NT2/D1 (cell line): ENCODE measurements at regions not wholly inside any gene's neighbourhood (a gene's known extent, or its start where the extent isn't known, plus 50 kb on each side); places are given as distances from the start of the nearest gene placed in this dataset.

ENCODE experiments used
- DNase-seq: peaks from one replicate; pipeline ENCODE4 v3.0.0-alpha.2; 2011; ENCODE audit warnings: low read depth, low spot score
- H3K27me3 ChIP-seq: 2 replicates; pipeline ENCODE4 v1.6.0; 2011; ENCODE audit warnings: mild to moderate bottlenecking; ENCODE audit not compliant: insufficient read length, insufficient read depth
- H3K36me3 ChIP-seq: 2 replicates; pipeline ENCODE4 v1.6.1; 2011; ENCODE audit warnings: mild to moderate bottlenecking, low read length, mixed read lengths; ENCODE audit not compliant: insufficient read depth, insufficient read length
- H3K4me1 ChIP-seq: 2 replicates; pipeline ENCODE4 v1.5.1; 2011; ENCODE audit not compliant: insufficient read depth, insufficient read length
- H3K4me3 ChIP-seq: 2 replicates; pipeline ENCODE4 v1.5.1; 2011; ENCODE audit warnings: low read depth; ENCODE audit not compliant: insufficient read length
- H3K9ac ChIP-seq: 2 replicates; pipeline ENCODE4 v1.6.0; 2011; ENCODE audit warnings: low read depth; ENCODE audit not compliant: insufficient read length
- H3K9me3 ChIP-seq: 2 replicates; pipeline ENCODE4 v1.5.1; 2011; ENCODE audit warnings: mild to moderate bottlenecking, low read length; ENCODE audit not compliant: insufficient read depth
- SUZ12 ChIP-seq: IDR thresholded peaks from 2 replicates; pipeline ENCODE4 v1.6.1; 2011; ENCODE audit not compliant: insufficient read length, insufficient read depth; ENCODE audit errors: extremely low read depth
- YY1 ChIP-seq: IDR thresholded peaks from 2 replicates; pipeline ENCODE4 v1.6.1; 2011; ENCODE audit not compliant: insufficient read length, insufficient read depth
- ZNF274 ChIP-seq: IDR thresholded peaks from 2 replicates; pipeline ENCODE4 v1.6.1; 2011; ENCODE audit warnings: mild to moderate bottlenecking, low read depth, low read length

DNA sequence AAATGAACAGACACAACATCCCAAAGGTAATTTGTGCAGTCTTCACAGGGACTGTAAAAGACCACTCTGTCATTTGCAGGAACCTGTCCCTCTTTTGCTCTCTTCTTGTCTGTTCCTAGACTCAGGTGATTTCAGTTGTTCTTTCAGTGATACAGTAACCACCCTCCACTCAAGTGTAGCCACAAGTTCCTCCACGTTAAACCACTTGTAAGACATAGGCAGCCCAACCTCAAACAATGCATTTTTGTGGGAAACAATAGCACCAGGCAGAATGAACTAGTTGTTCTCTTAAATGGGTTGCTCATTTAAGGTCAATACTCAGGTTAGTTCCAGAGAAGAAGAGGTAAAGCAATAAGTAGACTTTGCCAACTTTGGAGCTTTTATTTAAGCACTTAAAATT, 359.4 kb downstream of the MZT1 start:
- DNase-seq, result no peak

DNA sequence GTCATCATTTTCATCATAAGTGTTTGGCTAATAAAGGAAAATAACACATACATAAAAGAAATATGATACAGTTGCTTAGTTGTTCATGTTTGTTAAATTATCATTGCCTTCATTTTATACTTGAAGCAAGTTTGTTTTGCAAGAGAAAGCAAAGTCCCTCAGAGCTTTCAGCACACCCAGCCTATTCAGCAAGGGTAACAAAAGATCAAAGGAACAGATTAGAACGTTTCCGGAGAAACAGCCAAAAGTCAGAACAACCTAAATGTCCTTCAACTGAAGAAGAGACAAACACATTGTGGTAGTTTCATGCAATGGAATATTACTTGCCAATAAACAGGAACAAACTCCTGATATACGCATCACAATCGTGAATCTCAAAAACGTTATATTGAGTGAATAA, 380.7 kb downstream of the MZT1 start:
- H3K9me3 ChIP-seq, result no peaks in the 10 kb centered on the region
- H3K27me3 ChIP-seq, result no peaks in the 10 kb centered on the region
- DNase-seq, result no peak
- no peaks in the 10 kb centered on the region for H3K4me1 ChIP-seq
- H3K4me3 ChIP-seq, result no peak overlapping the region
- no peak overlapping the region for H3K9ac ChIP-seq
- H3K36me3 ChIP-seq, result no peaks in the 10 kb centered on the region
- TF ChIP-seq SUZ12, result no peak
- no peak for TF ChIP-seq ZNF274
- TF ChIP-seq YY1, result no peak

More for the DNA sequence above, 359.4 kb downstream of the MZT1 start:
- no peaks in the 10 kb centered on the region for H3K36me3 ChIP-seq
- H3K4me1 ChIP-seq, result no peaks in the 10 kb centered on the region
- H3K4me3 ChIP-seq, result no peak overlapping the region
- no peaks in the 10 kb centered on the region for H3K9me3 ChIP-seq
- H3K9ac ChIP-seq, result no peak overlapping the region
- no peaks in the 10 kb centered on the region for H3K27me3 ChIP-seq
- no peak for TF ChIP-seq YY1
- no peak for TF ChIP-seq ZNF274
- no peak for TF ChIP-seq SUZ12

DNA sequence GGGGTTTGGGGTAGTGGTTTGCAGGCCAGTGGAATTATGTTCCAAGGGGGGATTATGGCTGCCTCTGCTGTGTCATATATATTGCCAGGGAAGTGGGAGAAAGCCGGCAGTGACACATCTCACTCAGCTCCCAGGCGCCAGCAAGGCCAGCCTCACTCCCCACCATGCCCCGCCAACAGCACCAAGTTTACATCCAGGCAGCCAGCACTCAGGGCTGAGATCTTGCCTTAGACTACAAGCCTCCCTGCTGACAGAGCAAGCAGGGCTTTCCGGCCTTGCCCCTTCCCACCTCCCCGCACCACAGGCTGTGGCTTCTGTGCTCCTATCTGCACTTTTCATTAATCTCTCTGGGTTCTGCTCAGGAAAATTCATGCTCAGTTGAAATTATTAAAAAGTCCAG, 385.1 kb downstream of the MZT1 start:
- H3K4me3 ChIP-seq, result no peak overlapping the region
- H3K9ac ChIP-seq, result no peak overlapping the region
- H3K4me1 ChIP-seq, result no peaks in the 10 kb centered on the region
- DNase-seq, result no peak
- no peaks in the 10 kb centered on the region for H3K9me3 ChIP-seq
- H3K36me3 ChIP-seq, result no peaks in the 10 kb centered on the region
- H3K27me3 ChIP-seq, result no peaks in the 10 kb centered on the region
- no peak for TF ChIP-seq SUZ12
- no peak for TF ChIP-seq YY1
- no peak for TF ChIP-seq ZNF274

DNA sequence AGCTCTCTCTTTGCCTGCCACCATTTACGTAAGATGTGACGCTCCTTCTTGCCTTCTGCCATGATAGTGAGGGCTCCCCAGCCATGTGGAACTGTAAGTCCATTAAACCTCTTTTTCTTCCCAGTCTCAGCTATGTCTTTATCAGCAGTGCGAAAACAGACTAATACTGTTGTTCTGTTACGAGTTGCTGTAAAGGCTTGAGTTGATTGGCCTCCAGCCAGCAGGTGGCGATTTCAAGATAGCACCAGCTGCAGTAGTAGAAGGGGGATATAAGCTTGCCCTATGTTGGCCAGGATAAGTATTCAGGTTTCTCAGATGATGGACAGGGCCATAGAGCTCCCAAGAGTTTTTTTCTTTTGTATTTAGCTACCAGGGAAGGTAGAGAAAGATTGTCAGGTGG, 385.5 kb downstream of the MZT1 start:
- Histone ChIP-seq H3K27me3 (no peaks in the 10 kb centered on the region), H3K36me3 (no peaks in the 10 kb centered on the region), H3K9me3 (no peaks in the 10 kb centered on the region), H3K9ac (no peak overlapping the region), H3K4me1 (no peaks in the 10 kb centered on the region), H3K4me3 (no peak overlapping the region)
- no peak for TF ChIP-seq SUZ12
- TF ChIP-seq YY1, result no peak
- no peak for TF ChIP-seq ZNF274
- no peak for DNase-seq

DNA sequence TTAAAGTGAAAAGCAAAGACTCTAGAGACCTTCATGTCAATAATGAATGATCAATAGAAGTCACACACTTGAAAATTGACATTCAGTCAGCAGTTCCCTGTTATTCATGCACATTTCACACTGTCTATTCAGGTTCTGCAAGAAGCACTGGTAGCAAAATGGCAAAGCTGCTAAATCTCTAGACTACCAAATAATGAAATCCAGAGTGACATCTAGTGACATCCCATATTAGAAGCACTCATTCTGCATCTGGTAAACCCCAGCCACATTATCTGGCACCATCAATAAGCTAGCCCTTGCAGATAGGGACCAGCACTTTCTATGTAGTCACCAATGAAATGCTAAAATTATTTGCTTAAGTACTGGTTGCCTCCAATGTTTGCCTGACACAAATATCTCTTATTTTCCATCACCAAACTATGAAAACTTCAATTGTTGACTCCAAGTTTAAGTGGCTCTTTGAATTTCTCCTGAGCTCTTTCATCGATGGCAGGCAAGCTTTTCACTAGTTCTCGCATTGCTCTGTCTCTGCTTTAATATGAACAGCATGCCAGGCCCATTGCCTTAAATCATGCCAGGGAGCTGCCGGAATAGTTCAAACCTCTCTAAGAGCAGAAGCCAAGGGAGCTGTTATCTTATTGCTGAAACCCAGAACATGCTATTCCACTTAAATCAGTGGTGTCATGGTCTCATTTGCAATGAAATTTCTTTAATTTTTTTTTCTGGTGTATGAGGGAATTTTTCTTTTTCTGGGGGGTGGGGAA, 409.9 kb downstream of the MZT1 start:
- no peaks in the 10 kb centered on the region for H3K4me1 ChIP-seq
- H3K36me3 ChIP-seq, result no peaks in the 10 kb centered on the region
- TF ChIP-seq SUZ12 (no peak), YY1 (no peak), ZNF274 (no peak)

DNA sequence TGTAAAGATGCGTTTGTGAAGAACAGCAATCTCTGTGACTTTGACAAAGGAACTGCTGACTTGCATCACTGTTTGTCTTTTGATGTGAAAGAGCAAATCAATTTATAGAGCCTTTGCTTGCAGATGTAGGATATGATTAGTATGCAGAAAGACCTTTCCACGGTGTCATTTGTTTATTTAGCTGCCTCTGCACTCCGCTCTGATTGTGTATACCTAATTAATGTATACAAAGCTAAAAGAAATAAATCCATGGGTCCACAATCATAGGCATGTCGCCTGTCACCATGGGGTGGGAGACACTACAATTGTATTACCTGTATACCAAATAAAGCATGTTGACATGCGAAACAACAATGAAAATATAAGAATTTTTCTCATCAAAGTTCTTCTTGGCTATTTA, 410.7 kb downstream of the MZT1 start:
- Histone ChIP-seq H3K4me1 (no peaks in the 10 kb centered on the region), H3K4me3 (no peak overlapping the region), H3K9ac (no peak overlapping the region), H3K9me3 (no peaks in the 10 kb centered on the region), H3K27me3 (no peaks in the 10 kb centered on the region), H3K36me3 (no peaks in the 10 kb centered on the region)
- TF ChIP-seq ZNF274, result no peak
- no peak for TF ChIP-seq YY1
- no peak for TF ChIP-seq SUZ12
- no peak for DNase-seq

More for the DNA sequence above, 409.9 kb downstream of the MZT1 start:
- H3K4me3 ChIP-seq, result no peak overlapping the region
- H3K9ac ChIP-seq, result no peak overlapping the region
- no peaks in the 10 kb centered on the region for H3K9me3 ChIP-seq
- DNase-seq, result no peak
- H3K27me3 ChIP-seq, result no peaks in the 10 kb centered on the region

DNA sequence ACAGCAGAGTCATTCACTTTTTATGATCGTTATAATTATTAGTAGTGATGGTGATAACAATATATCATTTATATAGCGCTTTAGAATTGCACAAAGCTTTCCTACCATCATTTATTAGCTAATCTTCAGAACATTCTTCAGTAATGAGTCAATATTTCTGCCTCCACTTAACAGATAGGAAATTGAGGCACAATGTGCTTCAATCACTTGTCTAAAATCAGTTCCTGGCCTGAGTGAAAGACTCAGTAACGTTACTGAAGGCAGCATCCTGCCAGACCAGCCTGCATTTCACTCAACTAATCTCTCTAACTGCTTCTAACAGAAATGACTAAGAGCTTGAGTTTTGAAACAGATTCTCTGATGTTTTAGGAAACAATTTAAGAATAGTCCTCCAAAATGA, 412.1 kb downstream of the MZT1 start:
- H3K9me3 ChIP-seq, result no peaks in the 10 kb centered on the region
- H3K4me3 ChIP-seq, result no peak overlapping the region
- H3K4me1 ChIP-seq, result no peaks in the 10 kb centered on the region
- TF ChIP-seq YY1, result no peak
- TF ChIP-seq ZNF274, result no peak
- no peak for TF ChIP-seq SUZ12
- no peaks in the 10 kb centered on the region for H3K27me3 ChIP-seq
- no peaks in the 10 kb centered on the region for H3K36me3 ChIP-seq
- H3K9ac ChIP-seq, result no peak overlapping the region
- DNase-seq, result no peak
